SIG-M5 treated with dmso at 0.1 percent for 504 hours (cell line): ENCODE measurements at regions not wholly inside any gene's neighbourhood (a gene's known extent, or its start where the extent isn't known, plus 50 kb on each side); places are given as distances from the start of the nearest gene placed in this dataset.
"Not testable (repeated sequence)": the region's sequence is repeated elsewhere in the genome, so short reads cannot be mapped to it uniquely, and the experiment has no call there.

Source experiments
- DNase-seq: peaks from one replicate; lab custom pipeline; 2025; ENCODE audit not compliant: unreplicated experiment; lab: John Stamatoyannopoulos, UW

GRCh38 chr18:70920840-70921374 is 632.1 kb downstream of the SOCS6 start:
- DNase-seq: no peak

DNA sequence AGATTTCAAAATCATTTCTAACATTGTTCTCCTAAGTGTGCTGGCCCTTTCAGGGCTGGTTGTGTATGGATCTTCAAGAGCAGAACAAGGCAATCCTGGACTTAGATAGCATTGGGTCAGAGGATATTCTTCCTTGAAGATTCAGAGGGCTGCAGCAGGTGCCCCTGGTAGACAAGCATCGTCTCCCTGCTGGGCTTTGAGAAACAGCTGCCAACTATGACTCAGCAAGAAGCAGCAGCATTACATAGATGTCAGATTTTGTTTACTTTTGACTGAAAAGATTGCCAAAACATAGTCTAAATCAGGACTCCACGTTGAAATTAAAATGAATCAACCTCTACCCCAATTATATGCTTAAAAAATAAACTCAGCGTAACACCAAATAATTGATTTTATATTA is 618.8 kb downstream of the SOCS6 start:
- DNase-seq: no peak

DNA sequence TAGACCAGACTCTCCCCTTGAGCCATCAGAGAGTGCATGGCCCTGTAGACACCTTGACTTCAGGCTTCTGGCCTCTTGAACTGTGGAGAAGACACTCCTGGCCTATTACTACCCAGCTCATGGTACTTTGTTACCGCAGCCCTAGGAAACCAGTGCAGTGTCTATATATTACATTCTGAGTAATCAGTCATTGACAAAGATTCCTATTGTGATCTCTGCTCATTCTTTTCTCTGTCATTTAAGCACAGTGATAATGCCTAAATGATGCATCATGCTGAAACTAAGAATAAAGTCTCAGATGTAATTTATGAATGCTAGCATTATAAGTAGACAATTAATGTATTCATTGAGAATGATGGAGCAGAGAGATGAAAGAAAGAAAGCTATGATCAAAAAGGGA is 603.5 kb downstream of the SOCS6 start:
- no peak for DNase-seq

- DNase-seq: no peak
Measured at GRCh38 chr18:70870292-70870691, 581.4 kb downstream of the SOCS6 start.

GRCh38 chr18:70848329-70848728 is 559.5 kb downstream of the SOCS6 start:
- no peak for DNase-seq

DNA sequence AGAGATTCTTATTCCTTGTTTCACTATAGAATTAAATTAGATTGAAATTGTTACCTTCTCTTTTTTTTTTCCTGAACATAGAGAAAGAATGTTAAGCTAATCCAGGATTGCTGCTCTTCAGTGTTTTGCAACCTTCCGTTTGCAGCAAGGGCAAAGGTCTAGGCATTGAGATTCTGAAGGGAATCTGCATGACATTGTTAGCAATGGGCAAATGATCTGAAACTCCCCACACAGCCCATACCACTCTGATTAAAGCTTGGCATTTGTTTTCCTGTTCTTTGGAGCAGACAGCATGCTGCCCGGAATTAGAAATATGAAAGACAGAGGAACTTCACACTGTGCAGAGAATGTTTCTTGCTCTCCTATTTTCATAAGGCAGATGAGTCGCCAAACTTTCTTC is 551.8 kb downstream of the SOCS6 start:
- DNase-seq: no peak

- DNase-seq: no peak
Measured at GRCh38 chr18:70827632-70828031, 538.8 kb downstream of the SOCS6 start.

GRCh38 chr18:70826571-70826970 is 537.7 kb downstream of the SOCS6 start:
- no peak for DNase-seq

GRCh38 chr18:70822691-70823090 is 533.8 kb downstream of the SOCS6 start:
- no peak for DNase-seq

DNA sequence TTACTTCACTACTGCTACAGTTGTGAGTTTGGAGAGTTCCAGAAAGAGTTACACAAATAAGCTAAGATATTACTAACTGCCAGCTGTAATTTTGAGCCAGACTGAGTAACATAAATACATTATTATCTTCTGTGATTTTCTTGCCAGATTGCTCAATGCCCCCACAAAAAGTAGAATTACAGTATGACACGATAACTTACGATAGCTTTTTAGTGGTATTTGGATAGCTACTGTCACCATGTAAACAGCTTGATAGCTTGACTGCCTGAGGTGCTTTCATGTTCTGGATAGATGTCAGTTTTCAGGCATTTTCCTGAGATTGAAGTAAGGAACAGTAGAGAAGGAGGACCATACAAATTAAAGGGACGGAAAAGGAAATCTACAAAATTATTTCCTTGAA is 533.3 kb downstream of the SOCS6 start:
- no peak for DNase-seq

DNA sequence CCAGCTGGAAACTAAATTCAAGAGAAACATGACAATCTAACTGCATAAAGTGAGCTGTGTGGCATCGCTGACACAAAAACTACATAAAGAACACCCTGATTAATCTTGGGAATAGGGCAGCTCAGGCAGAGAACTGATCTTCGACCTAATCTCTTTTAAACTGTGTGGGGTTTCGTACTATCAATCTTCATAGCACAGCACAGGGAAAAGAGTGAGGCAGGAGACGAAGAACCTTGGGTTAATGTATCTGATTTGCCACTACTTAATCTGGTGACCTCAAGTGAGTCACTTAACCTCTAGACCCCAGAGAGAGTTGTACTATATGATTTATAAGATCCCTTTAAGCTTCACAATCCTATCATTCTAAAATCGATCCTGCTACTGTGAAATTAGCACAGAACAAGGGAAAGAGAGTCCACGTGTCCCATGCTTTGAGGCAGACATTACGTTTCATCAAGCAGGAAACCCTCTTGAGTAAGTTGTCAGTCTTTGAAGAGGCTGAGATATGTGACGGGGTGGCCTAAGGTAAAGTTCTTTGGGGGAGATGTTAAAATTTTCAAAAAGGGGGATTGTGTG is 519.7 kb downstream of the SOCS6 start:
- no peak for DNase-seq

- DNase-seq: peak; percentile 28
Measured at GRCh38 chr18:70781860-70782453, 493.1 kb downstream of the SOCS6 start.

- DNase-seq: not testable (repeated sequence)
Measured at GRCh38 chr18:70766254-70766653, 477.4 kb downstream of the SOCS6 start.

- DNase-seq: no peak
Measured at GRCh38 chr18:70762812-70763211, 474.0 kb downstream of the SOCS6 start.

DNA sequence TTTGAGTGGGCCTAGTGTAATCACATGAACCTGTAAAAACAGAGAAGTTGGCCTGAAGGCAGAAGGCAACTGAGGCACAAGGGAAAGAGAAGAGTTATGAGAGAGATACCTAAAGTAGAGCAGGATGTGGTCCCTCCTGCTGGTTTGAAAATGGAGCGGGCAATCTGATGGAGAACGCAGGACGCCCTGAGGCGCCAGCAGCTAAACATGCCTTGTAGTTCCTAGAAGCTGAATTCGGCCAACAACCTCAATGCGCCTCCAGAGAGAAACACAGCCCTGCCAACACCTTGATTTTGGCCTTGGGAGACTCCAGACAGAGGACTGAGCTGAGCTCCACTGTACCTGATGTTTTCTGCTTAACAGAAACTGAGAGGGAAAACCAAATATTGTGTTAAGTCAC is 469.9 kb downstream of the SOCS6 start:
- no peak for DNase-seq

DNA sequence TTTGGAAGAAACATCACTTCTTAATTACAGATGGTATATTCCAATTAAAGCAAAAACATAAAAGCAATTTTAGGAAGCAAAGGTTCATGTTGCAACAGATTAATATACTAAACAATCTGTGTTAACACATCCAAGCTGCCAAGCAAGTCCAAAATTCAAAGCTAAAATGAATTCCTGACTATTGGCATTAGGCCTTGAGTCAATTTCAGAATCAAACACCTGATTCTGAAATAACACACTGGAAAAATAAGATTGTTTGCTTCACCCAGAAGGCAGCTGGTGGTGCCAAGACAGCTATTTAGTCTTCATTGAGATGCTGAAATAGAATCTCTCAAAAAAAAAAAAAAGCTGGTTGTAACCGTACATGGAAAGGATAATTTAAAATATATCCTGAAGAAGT is 465.6 kb downstream of the SOCS6 start:
- no peak for DNase-seq

GRCh38 chr18:70732916-70733315 is 444.1 kb downstream of the SOCS6 start:
- no peak for DNase-seq

GRCh38 chr18:70732188-70732587 is 443.3 kb downstream of the SOCS6 start:
- no peak for DNase-seq

- no peak for DNase-seq
Measured at GRCh38 chr18:70720607-70721006, 431.8 kb downstream of the SOCS6 start.

GRCh38 chr18:70709720-70710119 is 420.9 kb downstream of the SOCS6 start:
- DNase-seq: no peak

- no peak for DNase-seq
Measured at GRCh38 chr18:70709144-70709543, 420.3 kb downstream of the SOCS6 start.

- DNase-seq: no peak
Measured at GRCh38 chr18:70705831-70706416, 417.1 kb downstream of the SOCS6 start.

GRCh38 chr18:70700496-70700895 is 411.7 kb downstream of the SOCS6 start:
- no peak for DNase-seq
